Tibial nerve (tissue), 4 donors: ENCODE measurements at regions not wholly inside any gene's neighbourhood (a gene's known extent, or its start where the extent isn't known, plus 50 kb on each side); places are given as distances from the start of the nearest gene placed in this dataset.

Source experiments
- DNase-seq, 2 donors: peaks; one replicate each; pipeline ENCODE4 v3.0.0-alpha.2; 2019; ENCODE audit warnings: low spot score in 2 of 2
- H3K27ac ChIP-seq, 4 donors: fragments of 200-600 bp; sonication (generic) in 3 of 4; one replicate each; pipeline ENCODE4 v1.5.1; 2017 to 2019; ENCODE audit warnings: mild to moderate bottlenecking in 1 of 4
- H3K27me3 ChIP-seq, 2 donors: fragments of 200-600 bp; sonication (generic) in 1 of 2; one replicate each; pipeline versions ENCODE4 v1.5.1 to v1.6.0; 2017 to 2019
- H3K36me3 ChIP-seq, 3 donors: fragments of 200-600 bp; sonication (generic); one replicate each; pipeline ENCODE4 v1.5.1; 2018 to 2019
- H3K4me1 ChIP-seq, 4 donors: fragments of 200-600 bp; sonication (generic) in 3 of 4; one replicate each; pipeline ENCODE4 v1.5.1; 2017 to 2019
- H3K4me3 ChIP-seq, 4 donors: fragments of 200-600 bp; sonication (generic) in 3 of 4; one replicate each; pipeline ENCODE4 v1.5.1; 2017 to 2019; ENCODE audit warnings: mild to moderate bottlenecking in 1 of 4, moderate library complexity in 1 of 4
- H3K9me3 ChIP-seq, 4 donors: fragments of 200-600 bp; sonication (generic) in 3 of 4; one replicate each; pipeline ENCODE4 v1.5.1; 2017 to 2019
- EP300 ChIP-seq, 2 donors: sonication (generic); formaldehyde crosslinking; IDR thresholded peaks; one replicate each; pipeline ENCODE4 v1.6.1; 2017; ENCODE audit warnings: antibody characterized with exemption in 2 of 2, mild to moderate bottlenecking in 1 of 2
- POLR2A ChIP-seq, 2 donors: fragments of 450-650 bp; IDR thresholded peaks; one replicate each; pipeline ENCODE4 v1.6.1; 2017; ENCODE audit warnings: antibody characterized with exemption in 2 of 2, mild to moderate bottlenecking in 2 of 2, moderate library complexity in 2 of 2
- WGBS, 2 donors: methylation state at CpG; one replicate each; pipeline ENCODE4 v1.1.5; 2018; 5-methylcytosine and 5-hydroxymethylcytosine counted together
- TF ChIP-seq, protein P1 (sequence below), 5 experiments: fragments of 200-600 bp in 3 of 5; fragments of 450-650 bp in 2 of 5; sonication (generic) in 3 of 5; IDR thresholded peaks; one replicate each; pipeline ENCODE4 v1.5.1; 2016 to 2019; ENCODE audit warnings: antibody characterized with exemption in 5 of 5, mild to moderate bottlenecking in 3 of 5, moderate library complexity in 2 of 5

DNA sequence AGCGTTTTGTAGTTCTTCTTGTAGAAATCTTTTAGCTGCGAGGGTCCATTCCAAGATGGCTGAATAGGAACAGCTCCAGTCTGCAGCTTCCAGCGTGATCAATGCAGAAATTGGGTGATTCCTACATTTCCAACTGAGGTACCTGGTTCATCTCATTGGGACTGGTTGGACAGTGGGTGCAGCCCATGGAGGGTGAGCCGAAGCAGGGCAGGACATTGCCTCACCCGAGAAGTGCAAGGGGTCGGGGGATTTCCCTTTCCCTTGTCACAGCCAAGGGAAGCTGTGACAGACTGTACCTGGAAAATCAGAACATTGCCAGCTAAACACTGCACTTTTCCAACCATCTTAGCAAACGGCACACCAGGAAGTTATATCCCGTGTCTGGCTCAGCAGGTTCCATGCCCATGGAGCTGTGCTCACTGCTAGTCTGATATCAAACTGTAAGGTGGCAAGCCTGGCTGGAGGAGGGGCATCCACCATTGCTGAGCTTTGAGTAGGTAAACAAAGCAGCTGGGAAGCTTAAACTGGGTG, 176.0 kb upstream of the SPRY2 start:
- no peaks in the 10 kb centered on the region for H3K4me1 ChIP-seq
- H3K9me3 ChIP-seq, result peaks cover 0 to 19% (median 0%) of the 10 kb centered on the region in 4 donors
- H3K36me3 ChIP-seq, result no peaks in the 10 kb centered on the region
- 95% methylated on average over 6 to 8 of the region's 8 CpGs for WGBS, 2 donors
- TF ChIP-seq EP300 (IDR thresholded peaks at IDR 0.05) (no peak), POLR2A (IDR thresholded peaks at IDR 0.05) (no peak)
- TF ChIP-seq, protein P1, sequence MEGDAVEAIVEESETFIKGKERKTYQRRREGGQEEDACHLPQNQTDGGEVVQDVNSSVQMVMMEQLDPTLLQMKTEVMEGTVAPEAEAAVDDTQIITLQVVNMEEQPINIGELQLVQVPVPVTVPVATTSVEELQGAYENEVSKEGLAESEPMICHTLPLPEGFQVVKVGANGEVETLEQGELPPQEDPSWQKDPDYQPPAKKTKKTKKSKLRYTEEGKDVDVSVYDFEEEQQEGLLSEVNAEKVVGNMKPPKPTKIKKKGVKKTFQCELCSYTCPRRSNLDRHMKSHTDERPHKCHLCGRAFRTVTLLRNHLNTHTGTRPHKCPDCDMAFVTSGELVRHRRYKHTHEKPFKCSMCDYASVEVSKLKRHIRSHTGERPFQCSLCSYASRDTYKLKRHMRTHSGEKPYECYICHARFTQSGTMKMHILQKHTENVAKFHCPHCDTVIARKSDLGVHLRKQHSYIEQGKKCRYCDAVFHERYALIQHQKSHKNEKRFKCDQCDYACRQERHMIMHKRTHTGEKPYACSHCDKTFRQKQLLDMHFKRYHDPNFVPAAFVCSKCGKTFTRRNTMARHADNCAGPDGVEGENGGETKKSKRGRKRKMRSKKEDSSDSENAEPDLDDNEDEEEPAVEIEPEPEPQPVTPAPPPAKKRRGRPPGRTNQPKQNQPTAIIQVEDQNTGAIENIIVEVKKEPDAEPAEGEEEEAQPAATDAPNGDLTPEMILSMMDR (IDR thresholded peaks at IDR 0.05), result no peak
- no peaks in the 10 kb centered on the region for H3K27me3 ChIP-seq
- no peak overlapping the region for H3K4me3 ChIP-seq
- no peak for DNase-seq
- H3K27ac ChIP-seq, result no peak overlapping the region

DNA sequence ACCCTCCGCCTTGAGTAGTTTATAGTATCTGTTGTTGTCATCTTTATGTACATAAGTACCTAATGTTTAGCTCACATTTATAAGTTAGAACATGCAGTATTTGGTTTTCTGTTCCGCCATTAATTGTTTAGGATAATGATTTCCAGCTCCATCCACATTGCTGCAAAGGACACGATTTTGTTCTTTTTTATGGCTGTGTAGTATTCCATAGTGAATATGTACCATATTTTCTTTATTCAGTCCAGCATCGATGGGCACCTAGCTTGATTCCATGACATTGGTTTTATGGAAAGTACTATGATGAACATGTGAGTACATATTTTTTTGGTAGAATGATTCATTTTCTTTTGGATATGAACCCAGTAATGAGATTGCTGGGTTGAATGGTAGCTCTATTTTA, 174.4 kb upstream of the SPRY2 start:
- WGBS, 2 donors, result 94 to 99% methylated on average over 4 of the region's 4 CpGs
- DNase-seq, result no peak
- Histone ChIP-seq H3K27me3 (no peaks in the 10 kb centered on the region), H3K36me3 (no peaks in the 10 kb centered on the region), H3K9me3 (peaks cover 0 to 19% (median 0%) of the 10 kb centered on the region in 4 donors), H3K27ac (no peak overlapping the region), H3K4me3 (no peak overlapping the region), H3K4me1 (no peaks in the 10 kb centered on the region)
- no peak for TF ChIP-seq EP300 (IDR thresholded peaks at IDR 0.05)
- TF ChIP-seq, protein P1 (IDR thresholded peaks at IDR 0.05), result no peak
- no peak for TF ChIP-seq POLR2A (IDR thresholded peaks at IDR 0.05)

DNA sequence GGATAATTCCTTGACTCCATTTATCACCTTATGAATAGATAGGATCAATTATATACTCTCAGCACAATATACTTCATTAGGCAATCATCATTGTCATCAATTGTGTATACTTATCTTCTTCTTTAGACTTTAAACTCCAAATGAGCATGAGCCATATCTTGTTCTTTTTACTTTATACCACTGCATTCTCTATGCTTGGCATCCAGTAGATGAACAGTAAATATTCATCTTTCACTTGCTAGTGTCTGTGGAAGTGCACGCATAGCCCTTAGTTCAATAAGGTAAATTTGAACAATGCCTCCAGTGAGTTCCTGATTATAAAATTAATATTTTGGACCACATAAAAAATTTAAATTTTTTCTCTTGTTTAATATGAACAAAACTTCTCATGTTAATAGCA, 172.3 kb upstream of the SPRY2 start:
- Histone ChIP-seq H3K36me3 (no peaks in the 10 kb centered on the region), H3K4me1 (no peaks in the 10 kb centered on the region), H3K27ac (no peak overlapping the region), H3K9me3 (peaks cover 0 to 19% (median 0%) of the 10 kb centered on the region in 4 donors), H3K27me3 (no peaks in the 10 kb centered on the region), H3K4me3 (no peak overlapping the region)
- DNase-seq, result no peak
- whole genome bisulfite sequencing, 2 donors, result 89 to 100% methylated on average over 1 of the region's 1 CpG
- no peak for TF ChIP-seq EP300 (IDR thresholded peaks at IDR 0.05)
- TF ChIP-seq, protein P1 (IDR thresholded peaks at IDR 0.05), result no peak
- TF ChIP-seq POLR2A (IDR thresholded peaks at IDR 0.05), result no peak

DNA sequence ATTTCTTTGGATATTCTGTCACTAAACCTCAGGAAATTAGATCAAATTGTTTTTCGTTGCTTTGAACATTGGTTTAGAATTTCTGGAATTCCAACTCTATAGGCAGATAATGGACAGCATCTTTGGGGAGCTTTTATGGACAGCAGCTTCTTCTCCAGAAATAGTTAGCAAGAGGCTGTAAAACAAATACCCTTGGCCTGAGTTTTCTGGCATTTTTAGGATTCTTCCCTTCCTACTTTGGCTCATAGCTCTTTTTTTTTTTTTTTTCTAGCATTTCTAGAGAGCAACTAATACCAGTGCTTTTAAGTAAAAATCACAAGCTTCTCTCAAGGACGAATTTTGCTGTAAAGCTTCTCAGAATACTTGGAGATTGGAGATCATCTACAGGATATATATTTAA, 169.8 kb upstream of the SPRY2 start:
- Histone ChIP-seq H3K4me3 (no peak overlapping the region), H3K9me3 (peaks cover 0 to 14% (median 3%) of the 10 kb centered on the region in 4 donors), H3K27me3 (no peaks in the 10 kb centered on the region), H3K27ac (no peak overlapping the region), H3K4me1 (no peaks in the 10 kb centered on the region), H3K36me3 (no peaks in the 10 kb centered on the region)
- WGBS, 2 donors, result 57 to 66% methylated on average over 2 of the region's 2 CpGs
- DNase-seq, result no peak
- no peak for TF ChIP-seq EP300 (IDR thresholded peaks at IDR 0.05)
- TF ChIP-seq, protein P1 (IDR thresholded peaks at IDR 0.05), result no peak
- TF ChIP-seq POLR2A (IDR thresholded peaks at IDR 0.05), result no peak

DNA sequence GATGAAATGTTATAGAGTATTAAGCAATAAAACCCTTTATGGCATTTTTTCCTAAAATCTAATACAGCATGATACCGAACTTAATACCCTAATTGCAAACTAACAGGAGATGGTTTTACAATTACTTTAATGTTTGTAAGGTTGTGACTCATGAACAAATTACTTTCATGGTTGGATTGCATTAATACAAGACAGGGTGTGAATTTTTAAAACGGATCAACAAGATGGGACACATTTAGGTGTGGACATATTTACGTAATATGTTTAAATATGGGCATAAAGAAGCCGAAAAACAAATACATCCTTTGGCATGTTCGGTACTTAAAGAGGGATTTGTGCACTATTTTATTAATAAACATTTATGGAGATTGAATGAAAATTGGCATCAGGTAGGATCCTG, 168.3 kb upstream of the SPRY2 start:
- no peak overlapping the region for H3K27ac ChIP-seq
- TF ChIP-seq, protein P1 (IDR thresholded peaks at IDR 0.05), result no peak
- no peak for TF ChIP-seq POLR2A (IDR thresholded peaks at IDR 0.05)
- no peak for TF ChIP-seq EP300 (IDR thresholded peaks at IDR 0.05)
- 93 to 95% methylated on average over 5 of the region's 5 CpGs for WGBS, 2 donors
- DNase-seq, result no peak
- H3K36me3 ChIP-seq, result no peaks in the 10 kb centered on the region
- H3K27me3 ChIP-seq, result no peaks in the 10 kb centered on the region
- peaks cover 0 to 16% (median 5%) of the 10 kb centered on the region in 4 donors for H3K9me3 ChIP-seq
- no peak overlapping the region for H3K4me3 ChIP-seq
- no peaks in the 10 kb centered on the region for H3K4me1 ChIP-seq
